SK-N-SH treated with all-trans-retinoic acid at 6 μM for 48 hours (cell line): ENCODE measurements at regions not wholly inside any gene's neighbourhood (a gene's known extent, or its start where the extent isn't known, plus 50 kb on each side); places are given as distances from the start of the nearest gene placed in this dataset.

Experiments used
- ATAC-seq: fragments of 200-7000 bp; cut with Tn5 transposase; 3 replicates; pipeline ENCODE4 v1.9.1; 2020; ENCODE audit warnings: mild to moderate bottlenecking, moderate library complexity
- ARNTL ChIP-seq: fragments of 450-650 bp; formaldehyde crosslinking; IDR thresholded peaks from 2 replicates; pipeline ENCODE4 v1.5.0; 2020; ENCODE audit warnings: low read depth, mild to moderate bottlenecking, moderate library complexity, borderline replicate concordance
- BACH2 ChIP-seq: fragments of 250-450 bp; sonication (Bioruptor Pico); IDR thresholded peaks from 2 replicates; pipeline ENCODE4 v1.9.0; 2021; ENCODE audit warnings: mild to moderate bottlenecking, borderline replicate concordance
- CSDC2 ChIP-seq: fragments of 250-450 bp; sonication (Bioruptor Pico); IDR thresholded peaks from 2 replicates; pipeline ENCODE4 v1.5.0; 2020; ENCODE audit warnings: mild to moderate bottlenecking, moderate library complexity
- ESRRG ChIP-seq: fragments of 250-450 bp; sonication (Bioruptor Pico); IDR thresholded peaks from 2 replicates; pipeline ENCODE4 v1.6.1; 2021; ENCODE audit warnings: mild to moderate bottlenecking
- GLIS3 ChIP-seq: fragments of 250-450 bp; sonication (Bioruptor Pico); IDR thresholded peaks from 2 replicates; pipeline ENCODE4 v1.5.0; 2020; ENCODE audit warnings: mild to moderate bottlenecking, moderate library complexity
- ISL1 ChIP-seq: fragments of 250-450 bp; sonication (Bioruptor Pico); IDR thresholded peaks from 2 replicates; pipeline ENCODE4 v2.1.2; 2022; ENCODE audit warnings: mild to moderate bottlenecking, moderate library complexity
- OSR1 ChIP-seq: fragments of 250-450 bp; sonication (Bioruptor Pico); IDR thresholded peaks from 2 replicates; pipeline ENCODE4 v1.8.0; 2022; ENCODE audit warnings: moderate library complexity, mild to moderate bottlenecking, inconsistent platforms
- PPARA ChIP-seq: fragments of 250-450 bp; sonication (Bioruptor Pico); IDR thresholded peaks from 2 replicates; pipeline ENCODE4 v1.5.0; 2020; ENCODE audit warnings: mild to moderate bottlenecking, borderline replicate concordance
- RARB ChIP-seq: fragments of 250-450 bp; sonication (Bioruptor Pico); IDR thresholded peaks from 2 replicates; pipeline ENCODE4 v1.8.0; 2021; ENCODE audit warnings: mild to moderate bottlenecking, moderate library complexity
- SNAI2 ChIP-seq: fragments of 250-450 bp; sonication (Bioruptor Pico); IDR thresholded peaks from 2 replicates; pipeline ENCODE4 v1.5.0; 2020; ENCODE audit warnings: mild to moderate bottlenecking, moderate library complexity
- TCF4 ChIP-seq: fragments of 250-450 bp; sonication (Bioruptor Pico); IDR thresholded peaks from 2 replicates; pipeline ENCODE4 v1.8.0; 2021; ENCODE audit warnings: mild to moderate bottlenecking, moderate library complexity, borderline replicate concordance
- TOX ChIP-seq: fragments of 250-450 bp; sonication (Bioruptor Pico); IDR thresholded peaks from 2 replicates; pipeline ENCODE4 v1.8.0; 2021; ENCODE audit warnings: mild to moderate bottlenecking, moderate library complexity, borderline replicate concordance
- ZC3H10 ChIP-seq: fragments of 250-450 bp; sonication (Bioruptor Pico); IDR thresholded peaks from 2 replicates; pipeline ENCODE4 v1.5.1; 2021; ENCODE audit warnings: mild to moderate bottlenecking, moderate library complexity
- ZFP3 ChIP-seq: fragments of 250-450 bp; sonication (Bioruptor Pico); IDR thresholded peaks from 2 replicates; pipeline ENCODE4 v1.5.0; 2020; ENCODE audit warnings: mild to moderate bottlenecking, moderate library complexity
- ZFP30 ChIP-seq: fragments of 450-650 bp; formaldehyde crosslinking; IDR thresholded peaks from 2 replicates; pipeline ENCODE4 v1.5.0; 2022; ENCODE audit warnings: mild to moderate bottlenecking, moderate library complexity
- ZNF565 ChIP-seq: fragments of 450-650 bp; formaldehyde crosslinking; conservative IDR thresholded peaks from 2 replicates; pipeline ENCODE4 v1.5.0; 2020; ENCODE audit warnings: low read depth, mild to moderate bottlenecking, moderate library complexity
- ZNF70 ChIP-seq: fragments of 450-650 bp; formaldehyde crosslinking; IDR thresholded peaks from 2 replicates; pipeline ENCODE4 v1.5.0; 2020; ENCODE audit warnings: mild to moderate bottlenecking, moderate library complexity
- ZNF8 ChIP-seq: fragments of 450-650 bp; formaldehyde crosslinking; IDR thresholded peaks from 2 replicates; pipeline ENCODE4 v1.5.0; 2020; ENCODE audit warnings: mild to moderate bottlenecking, moderate library complexity
- TF ChIP-seq, protein P1 (sequence below): fragments of 250-450 bp; sonication (Bioruptor Pico); IDR thresholded peaks from 2 replicates; pipeline ENCODE4 v1.5.1; 2021; ENCODE audit warnings: mild to moderate bottlenecking, moderate library complexity
- TF ChIP-seq, protein P2 (sequence below): fragments of 250-450 bp; sonication (Bioruptor Pico); IDR thresholded peaks from 2 replicates; pipeline ENCODE4 v1.8.0; 2021; ENCODE audit warnings: low read depth, mild to moderate bottlenecking, moderate library complexity, borderline replicate concordance
- TF ChIP-seq, protein P3 (sequence below): fragments of 250-450 bp; sonication (Bioruptor Pico); IDR thresholded peaks from 2 replicates; pipeline ENCODE4 v1.5.1; 2020; ENCODE audit warnings: low read depth, mild to moderate bottlenecking, moderate library complexity
- TF ChIP-seq, protein P4 (sequence below): fragments of 250-450 bp; sonication (Bioruptor Pico); IDR thresholded peaks from 2 replicates; pipeline ENCODE4 v1.8.0; 2020; ENCODE audit warnings: mild to moderate bottlenecking, moderate library complexity, borderline replicate concordance
- TF ChIP-seq, protein P5 (sequence below): fragments of 250-450 bp; sonication (Bioruptor Pico); IDR thresholded peaks from 2 replicates; pipeline ENCODE4 v1.5.0; 2020; ENCODE audit warnings: mild to moderate bottlenecking, moderate library complexity

DNA sequence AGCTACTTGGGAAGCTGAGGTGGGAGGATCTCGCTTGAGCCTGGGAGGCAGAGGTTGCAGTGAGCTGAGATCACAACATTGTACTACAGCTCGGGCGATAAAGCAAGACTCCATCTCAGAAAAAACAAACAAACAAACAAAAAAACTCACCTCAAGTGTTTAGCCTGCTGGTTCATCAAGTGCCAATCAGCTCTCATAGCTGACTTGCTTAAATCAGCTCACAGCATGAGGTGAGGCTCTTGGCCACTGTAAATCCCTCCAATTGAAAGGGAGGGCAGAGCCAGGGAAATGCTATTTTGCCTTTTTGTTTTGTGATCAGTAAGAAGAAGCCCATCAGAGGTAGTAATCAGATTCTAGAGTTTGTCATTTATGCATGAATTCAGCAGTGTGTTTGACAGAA is 112.3 kb downstream of the RAB11FIP2 start:
- no peak for ATAC-seq
- TF ChIP-seq PPARA (CRISPR knock-in tag) (no peak), ZFP30 (CRISPR knock-in tag) (no peak), ZNF70 (CRISPR knock-in tag) (no peak), BACH2 (CRISPR knock-in tag) (no peak), ZFP3 (CRISPR knock-in tag) (no peak), SNAI2 (CRISPR knock-in tag) (no peak), CSDC2 (no peak), RARB (no peak), TOX (no peak), ESRRG (CRISPR knock-in tag) (no peak), ISL1 (no peak), ZC3H10 (CRISPR knock-in tag) (no peak), GLIS3 (no peak), ZNF8 (no peak)
- TF ChIP-seq, protein P1, sequence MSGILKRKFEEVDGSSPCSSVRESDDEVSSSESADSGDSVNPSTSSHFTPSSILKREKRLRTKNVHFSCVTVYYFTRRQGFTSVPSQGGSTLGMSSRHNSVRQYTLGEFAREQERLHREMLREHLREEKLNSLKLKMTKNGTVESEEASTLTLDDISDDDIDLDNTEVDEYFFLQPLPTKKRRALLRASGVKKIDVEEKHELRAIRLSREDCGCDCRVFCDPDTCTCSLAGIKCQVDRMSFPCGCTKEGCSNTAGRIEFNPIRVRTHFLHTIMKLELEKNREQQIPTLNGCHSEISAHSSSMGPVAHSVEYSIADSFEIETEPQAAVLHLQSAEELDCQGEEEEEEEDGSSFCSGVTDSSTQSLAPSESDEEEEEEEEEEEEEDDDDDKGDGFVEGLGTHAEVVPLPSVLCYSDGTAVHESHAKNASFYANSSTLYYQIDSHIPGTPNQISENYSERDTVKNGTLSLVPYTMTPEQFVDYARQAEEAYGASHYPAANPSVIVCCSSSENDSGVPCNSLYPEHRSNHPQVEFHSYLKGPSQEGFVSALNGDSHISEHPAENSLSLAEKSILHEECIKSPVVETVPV (CRISPR knock-in tag) = no peak
- TF ChIP-seq, protein P2, sequence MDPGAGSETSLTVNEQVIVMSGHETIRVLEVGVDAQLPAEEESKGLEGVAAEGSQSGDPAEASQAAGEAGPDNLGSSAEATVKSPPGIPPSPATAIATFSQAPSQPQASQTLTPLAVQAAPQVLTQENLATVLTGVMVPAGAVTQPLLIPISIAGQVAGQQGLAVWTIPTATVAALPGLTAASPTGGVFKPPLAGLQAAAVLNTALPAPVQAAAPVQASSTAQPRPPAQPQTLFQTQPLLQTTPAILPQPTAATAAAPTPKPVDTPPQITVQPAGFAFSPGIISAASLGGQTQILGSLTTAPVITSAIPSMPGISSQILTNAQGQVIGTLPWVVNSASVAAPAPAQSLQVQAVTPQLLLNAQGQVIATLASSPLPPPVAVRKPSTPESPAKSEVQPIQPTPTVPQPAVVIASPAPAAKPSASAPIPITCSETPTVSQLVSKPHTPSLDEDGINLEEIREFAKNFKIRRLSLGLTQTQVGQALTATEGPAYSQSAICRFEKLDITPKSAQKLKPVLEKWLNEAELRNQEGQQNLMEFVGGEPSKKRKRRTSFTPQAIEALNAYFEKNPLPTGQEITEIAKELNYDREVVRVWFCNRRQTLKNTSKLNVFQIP (CRISPR knock-in tag) = no peak
- TF ChIP-seq, protein P3, sequence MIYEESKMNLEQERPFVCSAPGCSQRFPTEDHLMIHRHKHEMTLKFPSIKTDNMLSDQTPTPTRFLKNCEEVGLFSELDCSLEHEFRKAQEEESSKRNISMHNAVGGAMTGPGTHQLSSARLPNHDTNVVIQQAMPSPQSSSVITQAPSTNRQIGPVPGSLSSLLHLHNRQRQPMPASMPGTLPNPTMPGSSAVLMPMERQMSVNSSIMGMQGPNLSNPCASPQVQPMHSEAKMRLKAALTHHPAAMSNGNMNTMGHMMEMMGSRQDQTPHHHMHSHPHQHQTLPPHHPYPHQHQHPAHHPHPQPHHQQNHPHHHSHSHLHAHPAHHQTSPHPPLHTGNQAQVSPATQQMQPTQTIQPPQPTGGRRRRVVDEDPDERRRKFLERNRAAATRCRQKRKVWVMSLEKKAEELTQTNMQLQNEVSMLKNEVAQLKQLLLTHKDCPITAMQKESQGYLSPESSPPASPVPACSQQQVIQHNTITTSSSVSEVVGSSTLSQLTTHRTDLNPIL (CRISPR knock-in tag) = no peak

DNA sequence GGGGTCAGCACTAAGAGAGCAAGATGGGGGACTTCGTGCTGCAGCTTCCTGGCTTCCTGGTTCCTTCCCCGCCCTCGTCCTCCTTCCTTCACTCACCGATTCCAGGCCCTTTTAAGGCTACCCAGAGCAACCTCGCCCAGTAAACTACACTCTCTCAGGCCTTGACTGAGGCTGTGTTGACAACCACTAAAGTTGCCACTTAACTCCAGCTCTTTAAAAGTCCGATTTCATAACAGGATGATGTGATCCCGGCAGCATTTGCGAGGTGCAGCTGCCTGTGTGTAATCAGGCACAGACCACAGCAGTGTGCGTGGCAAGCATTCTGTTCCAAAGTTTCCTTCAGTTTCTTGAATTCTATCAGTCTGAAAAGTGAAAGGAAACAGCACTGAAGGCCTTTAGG is 110.6 kb downstream of the RAB11FIP2 start:
- no peak for TF ChIP-seq SNAI2 (CRISPR knock-in tag)
- TF ChIP-seq CSDC2 = no peak
- TF ChIP-seq OSR1 (CRISPR knock-in tag) = no peak
- TF ChIP-seq BACH2 (CRISPR knock-in tag) = no peak
- TF ChIP-seq ZFP3 (CRISPR knock-in tag) = no peak
- no peak for TF ChIP-seq PPARA (CRISPR knock-in tag)
- TF ChIP-seq, protein P3 (CRISPR knock-in tag) = no peak
- TF ChIP-seq, protein P2 (CRISPR knock-in tag) = no peak
- TF ChIP-seq RARB = no peak
- no peak for TF ChIP-seq TCF4 (CRISPR knock-in tag)
- no peak for TF ChIP-seq ZNF565
- ATAC-seq = no peak

DNA sequence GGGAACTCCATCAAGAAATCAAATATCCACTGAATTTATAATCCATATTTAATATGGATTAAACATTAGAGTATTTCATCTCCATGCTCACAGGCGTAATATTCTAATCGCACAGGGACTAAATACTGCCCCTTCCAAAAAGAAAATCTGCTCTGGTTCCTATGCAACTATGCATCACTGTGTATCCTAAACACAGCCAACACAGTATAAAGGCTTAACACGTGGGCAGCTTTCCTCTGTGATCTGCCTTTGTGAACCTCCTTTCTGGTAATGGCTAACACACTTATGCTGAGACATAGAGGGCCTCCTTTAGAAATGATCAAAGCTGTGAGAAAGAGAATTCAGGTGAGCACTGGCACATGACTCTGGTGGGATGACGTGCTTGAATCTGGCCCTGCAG is 110.2 kb downstream of the RAB11FIP2 start:
- TF ChIP-seq ZNF565 (no peak), ZNF70 (CRISPR knock-in tag) (no peak), ZFP30 (CRISPR knock-in tag) (no peak), GLIS3 (no peak), OSR1 (CRISPR knock-in tag) (no peak), RARB (no peak), SNAI2 (CRISPR knock-in tag) (no peak), ZNF8 (no peak), ISL1 (no peak), ARNTL (CRISPR knock-in tag) (no peak), PPARA (CRISPR knock-in tag) (no peak), ZFP3 (CRISPR knock-in tag) (no peak)
- TF ChIP-seq, protein P2 (CRISPR knock-in tag) = no peak
- TF ChIP-seq, protein P4, sequence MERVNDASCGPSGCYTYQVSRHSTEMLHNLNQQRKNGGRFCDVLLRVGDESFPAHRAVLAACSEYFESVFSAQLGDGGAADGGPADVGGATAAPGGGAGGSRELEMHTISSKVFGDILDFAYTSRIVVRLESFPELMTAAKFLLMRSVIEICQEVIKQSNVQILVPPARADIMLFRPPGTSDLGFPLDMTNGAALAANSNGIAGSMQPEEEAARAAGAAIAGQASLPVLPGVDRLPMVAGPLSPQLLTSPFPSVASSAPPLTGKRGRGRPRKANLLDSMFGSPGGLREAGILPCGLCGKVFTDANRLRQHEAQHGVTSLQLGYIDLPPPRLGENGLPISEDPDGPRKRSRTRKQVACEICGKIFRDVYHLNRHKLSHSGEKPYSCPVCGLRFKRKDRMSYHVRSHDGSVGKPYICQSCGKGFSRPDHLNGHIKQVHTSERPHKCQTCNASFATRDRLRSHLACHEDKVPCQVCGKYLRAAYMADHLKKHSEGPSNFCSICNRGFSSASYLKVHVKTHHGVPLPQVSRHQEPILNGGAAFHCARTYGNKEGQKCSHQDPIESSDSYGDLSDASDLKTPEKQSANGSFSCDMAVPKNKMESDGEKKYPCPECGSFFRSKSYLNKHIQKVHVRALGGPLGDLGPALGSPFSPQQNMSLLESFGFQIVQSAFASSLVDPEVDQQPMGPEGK (CRISPR knock-in tag) = no peak
- TF ChIP-seq, protein P5, sequence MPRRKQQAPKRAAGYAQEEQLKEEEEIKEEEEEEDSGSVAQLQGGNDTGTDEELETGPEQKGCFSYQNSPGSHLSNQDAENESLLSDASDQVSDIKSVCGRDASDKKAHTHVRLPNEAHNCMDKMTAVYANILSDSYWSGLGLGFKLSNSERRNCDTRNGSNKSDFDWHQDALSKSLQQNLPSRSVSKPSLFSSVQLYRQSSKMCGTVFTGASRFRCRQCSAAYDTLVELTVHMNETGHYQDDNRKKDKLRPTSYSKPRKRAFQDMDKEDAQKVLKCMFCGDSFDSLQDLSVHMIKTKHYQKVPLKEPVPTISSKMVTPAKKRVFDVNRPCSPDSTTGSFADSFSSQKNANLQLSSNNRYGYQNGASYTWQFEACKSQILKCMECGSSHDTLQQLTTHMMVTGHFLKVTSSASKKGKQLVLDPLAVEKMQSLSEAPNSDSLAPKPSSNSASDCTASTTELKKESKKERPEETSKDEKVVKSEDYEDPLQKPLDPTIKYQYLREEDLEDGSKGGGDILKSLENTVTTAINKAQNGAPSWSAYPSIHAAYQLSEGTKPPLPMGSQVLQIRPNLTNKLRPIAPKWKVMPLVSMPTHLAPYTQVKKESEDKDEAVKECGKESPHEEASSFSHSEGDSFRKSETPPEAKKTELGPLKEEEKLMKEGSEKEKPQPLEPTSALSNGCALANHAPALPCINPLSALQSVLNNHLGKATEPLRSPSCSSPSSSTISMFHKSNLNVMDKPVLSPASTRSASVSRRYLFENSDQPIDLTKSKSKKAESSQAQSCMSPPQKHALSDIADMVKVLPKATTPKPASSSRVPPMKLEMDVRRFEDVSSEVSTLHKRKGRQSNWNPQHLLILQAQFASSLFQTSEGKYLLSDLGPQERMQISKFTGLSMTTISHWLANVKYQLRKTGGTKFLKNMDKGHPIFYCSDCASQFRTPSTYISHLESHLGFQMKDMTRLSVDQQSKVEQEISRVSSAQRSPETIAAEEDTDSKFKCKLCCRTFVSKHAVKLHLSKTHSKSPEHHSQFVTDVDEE (CRISPR knock-in tag) = no peak
- ATAC-seq = no peak
